DMS 273 (cell line): ENCODE measurements at regions not wholly inside any gene's neighbourhood (a gene's known extent, or its start where the extent isn't known, plus 50 kb on each side); places are given as distances from the start of the nearest gene placed in this dataset.

Experiments used
- DNase-seq: peaks from one replicate; lab custom pipeline; 2025; ENCODE audit not compliant: unreplicated experiment; lab: John Stamatoyannopoulos, UW

DNA sequence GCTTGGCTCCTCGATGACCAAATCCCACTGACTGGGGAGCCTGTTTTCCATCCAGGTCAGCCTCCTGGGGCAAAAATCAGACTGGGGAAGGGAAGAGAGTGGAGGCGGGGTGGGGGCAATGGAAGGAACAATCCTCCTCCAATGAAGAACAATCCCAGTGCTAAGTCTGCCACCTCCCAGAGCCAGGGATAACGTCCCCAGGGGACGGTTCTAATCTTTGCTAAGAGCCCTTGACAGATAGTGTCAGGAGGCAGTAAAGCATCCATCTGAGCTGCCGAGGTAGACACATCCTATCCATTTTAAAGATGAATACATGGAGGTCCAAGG lies 298.5 kb upstream of the MSX2 start:
- no peak for DNase-seq

DNA sequence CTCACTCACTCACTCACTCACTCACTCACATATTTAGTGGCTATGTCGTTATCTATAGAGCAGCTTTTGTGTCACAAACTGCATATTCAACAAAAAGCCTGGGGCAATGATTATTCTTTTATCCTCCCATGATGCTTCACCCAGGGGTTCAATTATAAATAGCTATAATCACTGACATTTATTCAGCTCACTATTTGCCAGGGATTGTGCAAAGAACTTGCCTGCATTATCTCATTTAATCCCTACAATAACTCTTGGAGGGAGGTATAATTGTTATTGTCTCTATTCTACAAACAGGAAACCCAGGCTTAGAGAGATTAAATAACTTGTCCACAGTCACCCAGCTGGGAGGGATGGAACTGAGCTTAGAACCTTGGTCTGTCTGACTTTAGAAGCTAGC lies 298.0 kb upstream of the MSX2 start:
- no peak for DNase-seq

DNA sequence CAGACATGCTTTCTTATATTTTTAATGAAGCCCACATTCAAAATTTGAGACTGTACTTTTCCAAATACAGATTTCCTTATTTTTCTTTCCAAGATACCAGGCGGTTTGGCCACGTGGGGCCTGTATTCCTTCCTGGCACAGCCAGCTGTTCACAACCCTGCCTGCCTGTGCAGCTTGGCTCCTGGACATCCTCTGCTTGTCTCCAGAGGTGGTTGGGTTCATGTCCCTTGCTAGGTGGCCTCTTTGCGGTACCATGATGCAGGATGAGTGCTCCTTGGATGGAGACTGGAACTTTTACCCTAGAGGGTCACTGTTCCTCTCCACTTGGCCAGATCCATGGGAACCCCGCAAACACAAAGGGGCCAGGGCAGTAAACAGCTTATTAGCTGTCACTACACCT lies 297.5 kb upstream of the MSX2 start:
- no peak for DNase-seq

DNA sequence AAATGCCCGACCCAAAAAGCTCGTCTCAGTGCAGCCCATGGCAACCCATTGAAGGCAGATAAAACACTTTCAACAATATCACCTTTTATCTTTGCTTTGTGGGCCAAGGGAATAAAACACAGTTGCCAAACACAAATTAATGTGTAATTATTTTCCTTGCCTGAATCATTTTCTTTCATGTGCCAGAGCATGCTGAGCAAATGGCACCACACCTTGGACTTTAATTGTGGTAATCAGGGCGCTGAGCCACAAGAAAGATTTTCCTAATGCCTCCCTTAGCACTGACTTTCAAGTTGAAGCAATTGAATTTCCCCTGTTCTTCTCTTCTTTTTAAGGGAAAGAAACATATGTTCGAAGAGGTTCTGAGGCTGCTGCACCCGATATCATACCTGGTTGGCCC lies 297.1 kb upstream of the MSX2 start:
- no peak for DNase-seq

DNA sequence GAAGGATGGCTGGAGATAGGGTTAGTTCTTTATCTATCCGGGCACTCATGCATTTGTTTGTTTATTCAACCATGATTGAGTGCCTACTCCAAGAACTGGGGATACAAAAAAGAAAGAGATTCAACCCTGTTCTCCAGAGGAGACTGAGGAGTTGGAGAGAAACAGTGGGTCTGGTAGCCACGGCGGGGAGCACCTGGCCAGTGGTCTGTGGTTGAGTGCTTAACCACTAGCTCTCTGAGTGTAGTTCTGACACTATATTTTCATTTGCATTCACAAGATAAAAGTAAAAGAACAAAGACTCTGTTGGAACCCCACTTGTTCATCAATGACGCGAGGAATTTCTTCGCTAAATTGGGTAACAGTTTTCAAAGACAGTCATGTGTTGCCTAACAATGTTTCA lies 295.5 kb upstream of the MSX2 start:
- DNase-seq: no peak

DNA sequence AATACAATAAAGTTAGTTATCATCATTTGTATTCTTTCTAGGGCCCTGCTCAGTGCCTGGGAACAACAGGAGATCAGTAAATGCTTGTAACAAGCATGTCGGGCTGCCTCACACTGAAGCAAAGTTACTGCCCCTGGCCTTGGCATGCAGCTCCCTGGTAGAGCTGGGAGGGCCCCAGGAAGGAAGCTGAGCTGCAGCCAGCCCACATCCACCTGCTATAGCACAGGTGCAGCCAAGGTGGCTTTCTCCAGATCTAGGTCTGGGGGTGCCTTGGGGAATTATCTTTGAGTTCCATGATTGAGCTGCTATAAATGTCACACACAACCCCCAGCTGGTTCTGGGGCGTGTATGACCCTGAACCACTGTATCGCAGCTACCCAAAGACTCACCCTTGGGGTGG lies 293.4 kb upstream of the MSX2 start:
- DNase-seq: no peak

DNA sequence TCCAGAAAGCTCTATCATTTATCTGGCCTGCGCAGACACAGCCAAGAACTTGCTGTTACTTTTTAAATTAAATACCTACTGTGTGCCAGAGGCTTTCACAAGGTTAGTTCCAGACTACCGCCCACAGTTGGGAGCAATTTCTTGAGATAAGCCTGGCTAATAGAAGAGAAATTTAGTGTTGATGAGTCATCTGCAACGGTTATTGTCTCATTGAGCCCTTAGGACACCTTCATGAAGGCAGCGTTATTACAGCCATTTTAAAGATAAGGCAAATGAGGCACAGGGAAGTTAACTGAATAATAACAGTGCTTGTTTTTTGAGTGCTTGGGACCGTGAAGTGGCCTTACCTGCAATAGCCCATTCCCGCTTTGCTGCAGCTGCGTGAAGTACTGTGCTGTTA lies 292.9 kb upstream of the MSX2 start:
- DNase-seq: no peak

DNA sequence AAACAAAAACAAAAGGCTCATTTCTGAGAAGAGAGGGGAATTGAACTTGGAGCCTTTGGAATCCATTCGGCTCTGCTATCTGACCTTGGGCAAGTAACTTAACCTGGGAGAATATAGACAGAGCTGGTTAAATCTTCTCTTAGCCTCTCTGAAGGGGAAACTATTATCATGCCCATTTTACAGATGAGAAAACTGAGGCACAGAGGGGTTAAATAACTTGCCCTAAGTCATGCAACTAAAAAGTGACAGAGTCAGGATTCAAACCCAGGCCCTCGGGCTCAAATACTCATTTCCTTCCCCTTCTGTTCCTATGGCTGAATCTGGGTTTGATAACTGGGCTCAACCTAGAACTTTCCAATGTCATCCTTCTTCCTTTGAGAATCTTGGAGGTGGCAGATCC lies 291.3 kb upstream of the MSX2 start:
- DNase-seq: no peak

DNA sequence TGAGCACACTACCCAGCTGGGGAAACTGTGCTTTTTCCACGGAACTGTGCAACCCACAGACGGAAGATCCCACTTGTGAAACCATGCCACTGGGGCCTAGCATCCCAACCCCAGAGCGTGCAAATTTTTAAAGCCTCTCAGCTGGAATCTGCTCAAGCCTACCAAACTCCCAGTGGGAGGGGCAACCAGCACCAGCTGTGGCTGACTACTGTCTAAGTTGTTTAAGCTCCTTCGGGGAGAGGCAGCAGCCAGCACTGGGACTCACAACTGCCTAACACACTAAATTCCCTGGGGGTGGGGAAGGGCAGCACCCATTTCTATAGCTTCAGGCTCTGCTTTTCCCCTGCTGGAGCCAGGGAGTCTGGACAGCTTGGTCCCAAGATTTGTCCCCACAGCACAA lies 287.6 kb upstream of the MSX2 start:
- no peak for DNase-seq

DNA sequence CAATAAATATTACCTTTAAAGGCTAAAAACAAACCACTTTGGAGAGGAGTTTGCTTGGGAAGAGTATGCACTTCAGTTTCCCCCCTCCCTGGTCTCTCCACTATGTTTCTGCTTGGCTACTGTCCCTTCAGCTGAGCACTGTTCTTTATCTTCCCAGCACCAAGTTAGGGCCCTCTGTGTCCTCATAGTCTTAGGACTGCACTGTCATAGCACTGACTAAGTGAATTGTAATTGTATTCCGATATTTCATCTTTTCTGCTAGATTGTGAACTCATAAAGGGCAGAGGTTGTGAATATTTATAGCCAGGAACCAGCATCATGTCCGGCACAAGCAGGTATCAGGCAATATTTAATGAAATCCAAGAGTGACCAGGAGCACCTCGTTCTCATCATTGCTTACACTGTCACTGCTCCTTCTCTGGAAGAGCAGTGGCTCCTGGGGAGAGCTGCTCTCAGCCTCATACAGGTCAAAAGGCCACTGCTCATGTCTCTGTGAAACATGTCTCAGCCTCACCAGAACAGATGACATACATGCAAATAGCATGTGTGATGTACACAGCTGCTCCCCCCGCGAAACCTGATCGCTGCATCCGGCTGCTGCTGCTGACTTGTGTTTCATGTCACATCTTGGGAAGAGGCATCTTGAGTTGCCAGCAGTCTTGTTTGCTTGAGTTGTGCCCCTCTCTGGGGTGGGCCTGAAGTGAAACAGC lies 279.7 kb upstream of the MSX2 start:
- no peak for DNase-seq

DNA sequence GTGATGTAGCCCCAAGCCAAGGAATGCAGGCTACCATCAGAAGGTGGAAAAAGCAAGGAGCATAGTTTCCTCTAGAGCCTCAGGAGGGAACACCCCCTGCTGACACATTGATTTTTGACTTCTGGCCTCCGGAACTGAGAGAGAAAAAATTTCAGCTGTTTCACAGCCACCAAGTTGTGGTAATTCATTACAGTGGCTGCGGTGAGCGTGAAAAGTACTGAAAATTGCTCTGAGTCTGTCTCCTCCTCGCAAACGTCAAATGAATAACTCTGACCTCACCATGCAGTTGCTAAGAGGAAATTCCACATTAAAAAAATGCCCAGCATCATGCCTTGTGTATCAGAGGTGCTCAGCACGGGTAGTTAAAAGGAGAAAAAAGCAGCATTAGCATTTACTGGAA lies 277.9 kb upstream of the MSX2 start:
- no peak for DNase-seq

DNA sequence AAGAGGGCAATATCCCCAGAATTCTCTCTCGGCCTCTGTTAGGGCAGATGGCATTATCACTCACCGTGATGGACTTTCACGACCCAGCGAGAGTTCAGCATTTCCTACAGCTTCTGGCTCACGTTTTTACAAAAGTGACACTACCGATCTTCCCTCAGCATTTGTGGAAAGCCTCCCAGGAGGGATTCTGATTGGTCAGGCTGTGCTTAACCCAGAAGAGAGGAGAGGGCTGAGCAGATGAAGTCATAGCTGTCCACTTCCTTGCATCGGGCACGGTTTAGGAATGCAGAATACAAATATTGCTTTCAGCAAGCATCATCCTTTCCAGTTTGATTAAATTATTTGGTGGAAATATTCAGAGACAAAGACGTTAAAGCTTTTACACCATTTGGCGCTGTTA lies 277.4 kb upstream of the MSX2 start:
- DNase-seq: no peak

DNA sequence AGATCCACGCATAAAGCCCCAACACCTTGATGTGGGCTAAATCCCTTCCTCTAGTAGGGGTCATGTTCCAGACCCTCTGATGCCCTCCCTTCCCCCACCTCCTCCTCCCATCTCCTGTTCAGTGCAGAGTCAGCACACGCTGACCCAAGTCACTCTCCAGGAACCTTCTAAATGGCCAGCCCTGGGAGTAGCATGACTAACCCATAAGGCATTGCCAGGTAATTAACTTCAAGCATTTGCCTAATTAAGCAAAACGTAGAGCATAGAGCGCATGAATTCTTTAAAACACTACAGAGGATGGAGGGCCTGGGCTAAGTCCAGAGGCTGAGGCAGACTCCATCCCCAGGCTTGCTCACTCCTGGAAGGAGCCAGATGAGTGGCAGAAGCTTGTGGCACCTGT lies 276.3 kb upstream of the MSX2 start:
- DNase-seq: no peak

DNA sequence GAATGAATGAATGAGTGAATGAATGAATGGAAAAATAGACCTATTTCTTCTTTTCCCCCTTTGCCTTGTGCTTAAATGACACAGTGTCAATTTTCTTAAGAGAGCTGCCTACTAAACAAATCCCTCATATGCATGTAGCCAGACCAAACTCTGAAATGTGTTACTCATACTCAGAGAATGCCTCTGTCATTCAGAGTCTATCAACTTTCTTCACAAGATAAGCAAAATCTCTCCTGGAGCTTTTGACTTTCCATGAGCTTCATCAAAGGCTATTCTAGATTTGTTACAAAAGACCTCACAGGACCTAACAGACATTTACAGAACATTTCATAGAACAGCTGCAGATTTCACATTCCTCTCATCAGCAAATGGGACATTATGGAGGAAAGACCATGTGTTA lies 275.7 kb upstream of the MSX2 start:
- no peak for DNase-seq

DNA sequence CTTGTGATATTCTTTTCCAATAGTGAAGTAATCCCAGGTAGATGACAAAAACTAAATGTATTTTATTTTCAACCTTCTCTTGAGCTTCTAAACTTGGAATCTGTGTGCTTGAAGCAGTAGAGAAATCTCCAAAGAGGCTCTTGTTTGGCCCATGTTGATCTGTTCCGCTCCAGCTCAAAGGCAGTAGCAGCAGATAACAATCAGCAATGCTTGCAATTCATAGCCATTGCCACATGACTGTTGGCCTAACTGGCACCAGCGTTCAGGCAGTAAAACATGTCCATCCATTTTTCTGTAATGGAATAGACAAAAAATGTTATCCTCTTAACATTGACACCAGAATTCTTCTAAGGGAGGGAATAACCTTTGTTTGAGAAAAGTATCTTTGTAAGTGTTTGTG lies 270.7 kb upstream of the MSX2 start:
- DNase-seq: no peak

DNA sequence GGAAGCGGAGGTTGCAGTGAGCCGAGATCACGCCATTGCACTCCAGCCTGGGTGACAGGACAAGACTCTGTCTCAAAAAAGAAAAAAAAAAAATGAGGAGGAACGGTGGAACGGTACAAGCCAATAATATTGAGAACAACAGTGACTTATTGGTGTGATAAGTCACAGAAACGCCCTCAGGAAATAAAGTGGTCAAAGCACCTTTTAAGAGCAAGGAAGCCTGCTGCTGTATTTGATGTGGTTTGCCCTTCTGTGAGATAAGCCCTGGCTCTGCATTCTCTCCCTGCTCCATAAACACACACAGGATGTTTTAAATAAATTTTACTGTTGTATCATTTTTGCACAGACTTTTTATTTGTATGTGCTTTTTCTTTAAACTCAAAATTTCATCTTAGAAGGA lies 269.9 kb upstream of the MSX2 start:
- DNase-seq: no peak

DNA sequence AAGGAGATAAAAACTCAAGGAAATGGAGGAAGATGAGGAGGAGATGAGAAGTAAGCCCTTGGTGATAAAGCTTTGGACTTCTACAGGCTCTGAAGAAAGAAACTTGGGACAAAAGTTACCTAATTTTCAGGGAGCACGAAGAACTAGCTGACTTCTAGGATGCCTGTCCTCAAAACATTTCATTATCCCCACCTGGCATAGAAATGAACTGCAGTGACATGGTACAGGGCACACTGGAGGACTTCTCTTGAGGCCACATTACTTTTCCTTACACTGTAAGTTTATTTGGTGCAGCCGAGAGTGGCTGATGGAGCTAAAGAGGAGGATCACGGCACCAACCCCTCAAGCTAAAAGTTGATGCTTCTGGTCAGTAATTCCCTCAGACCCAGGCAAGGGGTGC lies 269.5 kb upstream of the MSX2 start:
- no peak for DNase-seq

DNA sequence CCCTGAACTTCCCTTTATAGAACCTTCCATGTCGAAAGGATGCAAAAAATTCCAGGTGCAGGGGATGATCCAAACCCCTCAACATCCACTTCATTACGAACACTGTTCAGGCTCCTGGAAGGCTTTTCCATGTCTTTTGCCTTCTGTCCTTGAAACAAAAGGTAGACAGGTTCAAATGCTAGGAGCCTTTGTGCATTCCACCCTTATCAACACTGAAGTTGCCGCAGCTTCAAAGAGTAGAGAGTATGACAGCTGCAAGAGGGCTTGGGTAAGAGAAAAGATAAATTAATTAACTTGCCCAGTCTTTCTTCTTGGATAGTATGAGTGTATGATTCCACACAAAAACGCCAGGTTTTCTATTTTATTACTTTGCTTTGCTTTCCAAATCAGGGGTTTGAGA lies 269.1 kb upstream of the MSX2 start:
- DNase-seq: no peak

DNA sequence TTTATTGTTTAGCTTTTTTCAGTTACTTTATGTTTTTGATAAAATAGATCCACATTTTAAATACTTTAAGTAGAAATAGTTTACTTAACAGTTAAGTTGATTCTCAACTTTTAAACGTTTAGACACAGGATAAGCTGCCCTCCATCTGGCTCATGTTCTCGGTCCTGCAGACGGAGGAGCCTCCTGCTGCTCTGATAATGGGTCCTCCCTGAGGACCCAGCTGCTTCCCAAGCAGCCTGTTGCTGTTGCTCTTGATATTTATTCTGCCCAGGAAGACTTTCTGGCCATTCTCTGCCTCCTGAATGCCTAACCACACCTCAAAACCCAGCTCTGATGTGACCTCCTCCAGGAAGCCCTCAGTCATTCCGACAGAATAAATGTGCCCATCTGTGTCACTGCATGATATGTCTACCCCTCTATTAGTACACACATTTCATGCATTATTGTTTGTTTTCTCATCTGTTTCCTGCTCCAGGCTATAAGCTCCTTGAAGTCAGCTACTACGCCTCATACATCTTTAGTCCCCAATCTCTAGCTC lies 267.2 kb upstream of the MSX2 start:
- DNase-seq: peak; percentile 42

DNA sequence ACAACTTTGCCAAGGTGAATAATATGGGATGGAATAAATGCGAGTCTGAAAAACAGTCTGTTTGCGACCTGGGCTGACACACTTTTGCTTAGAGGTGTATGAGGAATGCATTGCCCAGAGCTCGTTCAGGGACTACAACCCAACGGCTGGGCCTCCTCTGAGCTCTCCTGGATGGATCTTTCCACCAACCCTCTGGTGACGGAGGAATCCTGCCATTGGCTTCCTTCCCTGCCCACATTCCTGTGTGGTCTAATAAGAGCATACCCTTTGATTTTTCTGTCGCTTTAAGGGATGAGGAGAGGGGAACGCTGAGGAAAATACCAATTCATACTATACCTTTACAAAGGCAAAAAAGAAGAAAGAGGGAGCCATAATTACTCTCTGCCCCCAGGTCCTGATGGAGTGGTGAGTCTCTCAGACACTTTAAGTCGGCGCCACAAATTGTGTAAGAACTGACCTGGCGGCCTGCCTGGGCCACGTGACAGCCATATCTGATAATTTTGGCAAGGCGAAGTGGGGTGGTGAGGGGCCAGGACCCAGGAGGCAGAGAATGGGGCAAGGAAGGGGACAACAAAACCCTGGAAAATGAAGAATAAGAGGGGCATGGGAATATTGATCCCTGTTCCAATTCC lies 265.2 kb upstream of the MSX2 start:
- DNase-seq: no peak

DNA sequence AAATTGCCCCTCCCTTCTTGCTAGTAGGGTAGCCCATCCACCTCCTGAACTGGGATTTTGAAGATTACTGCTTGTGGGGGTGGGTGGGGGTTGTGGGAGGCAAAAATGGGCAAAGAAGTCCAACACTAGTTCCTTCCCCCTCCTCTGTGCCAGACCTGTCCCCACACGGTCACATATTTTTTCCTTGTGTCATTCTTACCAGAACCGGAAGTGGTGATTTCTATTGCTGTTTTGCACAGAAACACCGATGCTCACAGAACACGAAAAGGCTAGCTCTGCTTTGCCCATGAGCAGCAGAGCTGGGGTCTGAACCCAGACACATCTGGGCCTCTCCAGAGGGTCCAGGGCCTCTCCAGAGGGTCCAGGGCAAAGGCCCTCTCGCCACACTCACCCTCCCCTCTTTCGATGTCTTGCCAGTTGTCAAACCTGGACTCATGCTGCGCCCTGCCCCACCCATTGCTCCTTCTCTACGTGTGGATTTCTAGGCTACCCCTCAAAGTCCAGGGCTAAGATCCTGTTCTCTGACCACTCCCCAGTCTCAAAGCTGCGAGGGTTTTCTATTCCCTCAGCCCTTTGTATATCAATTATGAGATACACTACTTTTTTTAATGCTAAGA lies 264.4 kb upstream of the MSX2 start:
- DNase-seq: no peak

DNA sequence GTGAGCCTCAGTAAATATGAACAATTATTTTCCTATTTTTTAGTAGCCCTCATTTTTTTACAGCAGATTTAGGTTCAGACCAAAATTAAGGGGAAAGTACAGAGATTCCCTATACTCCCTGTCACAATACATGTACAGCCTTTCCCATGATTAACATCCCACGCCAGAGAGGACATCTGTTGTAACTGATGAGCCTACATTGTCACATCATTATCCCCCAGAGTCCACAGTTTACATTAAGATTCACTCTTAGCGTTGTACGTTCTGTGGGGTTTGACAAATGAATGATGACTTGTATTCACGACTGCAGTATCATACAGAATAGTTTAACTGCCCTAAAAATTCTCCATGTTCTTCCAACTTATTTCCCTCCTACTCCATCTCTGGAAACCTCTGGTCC lies 262.3 kb upstream of the MSX2 start:
- no peak for DNase-seq
